ENCODE measurements at regions not wholly inside any gene's neighbourhood (a gene's known extent, or its start where the extent isn't known, plus 50 kb on each side); places are given as distances from the start of the nearest gene placed in this dataset.

GRCh38 chr5:126253406-126253805 lies 169.8 kb upstream of the GRAMD2B start:
- no peak for TF ChIP-seq CTCF (conservative IDR thresholded peaks at IDR 0.05; ENCODE audit: low read length)
- no peak for TF ChIP-seq EZH2phosphoT487 (IDR thresholded peaks at IDR 0.05; ENCODE audit: borderline replicate concordance, low read depth, low read length)
